ENCODE measurements at regions not wholly inside any gene's neighbourhood (a gene's known extent, or its start where the extent isn't known, plus 50 kb on each side); places are given as distances from the start of the nearest gene placed in this dataset.
A peak's percentile ranks its signal among the peaks of the same experiment; 100 is the strongest.

- DNase-seq, result no peak
- H3K27me3 ChIP-seq, result no peaks in the 10 kb centered on the region
- intact Hi-C loops (cut with DNase I; ENCODE audit: low total_unique reads), result no loop called here
- no peak for TF ChIP-seq POLR2A (IDR thresholded peaks at IDR 0.05)
- no peak for TF ChIP-seq CTCF (IDR thresholded peaks at IDR 0.05)
- H3K36me3 ChIP-seq, result no peaks in the 10 kb centered on the region
- H3K27ac ChIP-seq, result no peak overlapping the region
- no peak overlapping the region for H3K4me3 ChIP-seq
- H3K9me3 ChIP-seq, result no peaks in the 10 kb centered on the region
- H3K4me1 ChIP-seq, result peaks cover 0 to 4% of the 10 kb centered on the region in 2 donors
Measured at GRCh38 chr7:130877236-130877990, 143.4 kb upstream of the KLF14 start.

- H3K9me3 ChIP-seq, result no peaks in the 10 kb centered on the region
- H3K36me3 ChIP-seq, result no peaks in the 10 kb centered on the region
- no peak overlapping the region for H3K4me3 ChIP-seq
- no peak overlapping the region for H3K27ac ChIP-seq
- H3K4me1 ChIP-seq, result peaks cover 0 to 4% of the 10 kb centered on the region in 2 donors
- no peak for TF ChIP-seq CTCF (IDR thresholded peaks at IDR 0.05)
- no peak for TF ChIP-seq POLR2A (IDR thresholded peaks at IDR 0.05)
- no peak for DNase-seq
- intact Hi-C loops (cut with DNase I; ENCODE audit: low total_unique reads), result no loop called here
- H3K27me3 ChIP-seq, result no peaks in the 10 kb centered on the region
Measured at GRCh38 chr7:130877991-130878305, 143.9 kb upstream of the KLF14 start.

- DNase-seq, result no peak
- no peak for TF ChIP-seq CTCF (IDR thresholded peaks at IDR 0.05)
- no peak for TF ChIP-seq POLR2A (IDR thresholded peaks at IDR 0.05)
- intact Hi-C loops (cut with DNase I; ENCODE audit: low total_unique reads), result no loop called here
- Histone ChIP-seq H3K4me1 (peaks cover 0 to 4% of the 10 kb centered on the region in 2 donors), H3K36me3 (no peaks in the 10 kb centered on the region), H3K9me3 (no peaks in the 10 kb centered on the region), H3K27me3 (no peaks in the 10 kb centered on the region), H3K27ac (peak overlapping the region in 1 of 2 donors; percentile 14), H3K4me3 (no peak overlapping the region)
Measured at GRCh38 chr7:130878785-130879184, 144.8 kb upstream of the KLF14 start.

GRCh38 chr7:130879191-130879590 is 145.2 kb upstream of the KLF14 start:
- peaks cover 0 to 4% of the 10 kb centered on the region in 2 donors for H3K4me1 ChIP-seq
- DNase-seq, result no peak
- intact Hi-C loops (cut with DNase I; ENCODE audit: low total_unique reads), result no loop called here
- H3K27ac ChIP-seq, result peak overlapping the region in 1 of 2 donors; percentile 14
- H3K4me3 ChIP-seq, result no peak overlapping the region
- H3K27me3 ChIP-seq, result no peaks in the 10 kb centered on the region
- no peaks in the 10 kb centered on the region for H3K9me3 ChIP-seq
- TF ChIP-seq POLR2A (IDR thresholded peaks at IDR 0.05) (no peak), CTCF (IDR thresholded peaks at IDR 0.05) (no peak)
- no peaks in the 10 kb centered on the region for H3K36me3 ChIP-seq

GRCh38 chr7:130880668-130881067 is 146.7 kb upstream of the KLF14 start:
- Histone ChIP-seq H3K27me3 (no peaks in the 10 kb centered on the region), H3K27ac (peak overlapping the region in 1 of 2 donors; percentile 11), H3K36me3 (no peaks in the 10 kb centered on the region), H3K9me3 (no peaks in the 10 kb centered on the region), H3K4me3 (no peak overlapping the region), H3K4me1 (peaks cover 0 to 3% of the 10 kb centered on the region in 2 donors)
- intact Hi-C loops (cut with DNase I; ENCODE audit: low total_unique reads), result no loop called here
- TF ChIP-seq POLR2A (IDR thresholded peaks at IDR 0.05), result no peak
- TF ChIP-seq CTCF (IDR thresholded peaks at IDR 0.05), result no peak
- no peak for DNase-seq
